H1 (cell line): ENCODE measurements at regions not wholly inside any gene's neighbourhood (a gene's known extent, or its start where the extent isn't known, plus 50 kb on each side); places are given as distances from the start of the nearest gene placed in this dataset.

Source experiments
- BRCA1 ChIP-seq: IDR thresholded peaks from 2 replicates; pipeline ENCODE4 v1.6.1; 2012; ENCODE audit warnings: low read depth, low read length, improper control_type of control experiment
- EP300 ChIP-seq, 2 experiments: IDR thresholded peaks; 1 replicate in 1 of 2; 2 replicates in 1 of 2; pipeline ENCODE4 v1.6.1; 2011 to 2012; ENCODE audit warnings: low read depth in 2 of 2, low read length in 2 of 2, mild to moderate bottlenecking in 2 of 2, borderline replicate concordance in 1 of 2, inconsistent platforms in 1 of 2, moderate library complexity in 1 of 2
- RAD21 ChIP-seq, 2 experiments: IDR thresholded peaks in 1 of 2; conservative IDR thresholded peaks in 1 of 2; 2 replicates each; pipeline ENCODE4 v1.6.1; 2011; ENCODE audit warnings: low read depth in 2 of 2, low read length in 2 of 2, improper control_type of control experiment in 1 of 2, inconsistent platforms in 1 of 2, mild to moderate bottlenecking in 1 of 2, moderate library complexity in 1 of 2
- TF ChIP-seq, protein P1 (sequence below), 3 experiments: IDR thresholded peaks; 1 replicate in 2 of 3; 2 replicates in 1 of 3; pipeline versions ENCODE4 v1.5.1 to v1.6.1; 2011; ENCODE audit warnings: low read length in 3 of 3, mild to moderate bottlenecking in 3 of 3, inconsistent platforms in 2 of 3, low read depth in 1 of 3, moderate library complexity in 1 of 3; ENCODE audit not compliant: insufficient read depth in 1 of 3; ENCODE audit errors: control extremely low read depth in 1 of 3

- no peak for TF ChIP-seq BRCA1
- TF ChIP-seq RAD21 (IDR thresholded peaks at IDR 0.05 in 1 of 2, conservative IDR thresholded peaks at IDR 0.05 in 1 of 2; ENCODE audit: low read depth in 2 of 2, low read length in 2 of 2), result no peak
- TF ChIP-seq EP300 (IDR thresholded peaks at IDR 0.05; ENCODE audit: borderline replicate concordance in 1 of 2, low read depth in 2 of 2, low read length in 2 of 2), result no peak
- TF ChIP-seq, protein P1, sequence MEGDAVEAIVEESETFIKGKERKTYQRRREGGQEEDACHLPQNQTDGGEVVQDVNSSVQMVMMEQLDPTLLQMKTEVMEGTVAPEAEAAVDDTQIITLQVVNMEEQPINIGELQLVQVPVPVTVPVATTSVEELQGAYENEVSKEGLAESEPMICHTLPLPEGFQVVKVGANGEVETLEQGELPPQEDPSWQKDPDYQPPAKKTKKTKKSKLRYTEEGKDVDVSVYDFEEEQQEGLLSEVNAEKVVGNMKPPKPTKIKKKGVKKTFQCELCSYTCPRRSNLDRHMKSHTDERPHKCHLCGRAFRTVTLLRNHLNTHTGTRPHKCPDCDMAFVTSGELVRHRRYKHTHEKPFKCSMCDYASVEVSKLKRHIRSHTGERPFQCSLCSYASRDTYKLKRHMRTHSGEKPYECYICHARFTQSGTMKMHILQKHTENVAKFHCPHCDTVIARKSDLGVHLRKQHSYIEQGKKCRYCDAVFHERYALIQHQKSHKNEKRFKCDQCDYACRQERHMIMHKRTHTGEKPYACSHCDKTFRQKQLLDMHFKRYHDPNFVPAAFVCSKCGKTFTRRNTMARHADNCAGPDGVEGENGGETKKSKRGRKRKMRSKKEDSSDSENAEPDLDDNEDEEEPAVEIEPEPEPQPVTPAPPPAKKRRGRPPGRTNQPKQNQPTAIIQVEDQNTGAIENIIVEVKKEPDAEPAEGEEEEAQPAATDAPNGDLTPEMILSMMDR (IDR thresholded peaks at IDR 0.05; ENCODE audit: control extremely low read depth in 1 of 3, insufficient read depth in 1 of 3, low read depth in 1 of 3, low read length in 3 of 3), result no peak
Measured at GRCh38 chr17:34125010-34125409, 130.1 kb upstream of the CCL2 start.
